ENCODE measurements at regions not wholly inside any gene's neighbourhood (a gene's known extent, or its start where the extent isn't known, plus 50 kb on each side); places are given as distances from the start of the nearest gene placed in this dataset.

GRCh38 chr11:121944556-121945230 lies 171.3 kb downstream of the BLID start:
- no peak overlapping the region for H3K9ac ChIP-seq (ENCODE audit: control insufficient read depth, extremely low read depth, insufficient read depth, low read length)
- no peaks in the 10 kb centered on the region for H3K4me1 ChIP-seq (ENCODE audit: control insufficient read depth, extremely low read depth, insufficient read depth, low read length)
- H3K4me2 ChIP-seq (ENCODE audit: control insufficient read depth, extremely low read depth, insufficient read depth, low read depth, low read length): no peak overlapping the region
- DNase-seq (ENCODE audit: low read depth, low spot score): no peak
- no peaks in the 10 kb centered on the region for H3K27me3 ChIP-seq (ENCODE audit: control insufficient read depth, extremely low read depth, insufficient read depth, low read length)
- H3K79me2 ChIP-seq (ENCODE audit: control insufficient read depth, insufficient read depth, low read length): no peaks in the 10 kb centered on the region
- no peak overlapping the region for H2AFZ ChIP-seq (ENCODE audit: control insufficient read depth, low read length)
- H3K9me3 ChIP-seq (ENCODE audit: control insufficient read depth, low read depth, low read length): no peaks in the 10 kb centered on the region
- no peak overlapping the region for H3K27ac ChIP-seq (ENCODE audit: control insufficient read depth, insufficient read depth, low read length)
- no peaks in the 10 kb centered on the region for H3K36me3 ChIP-seq (ENCODE audit: control insufficient read depth in 2 of 2, extremely low read depth in 1 of 2, insufficient read depth in 2 of 2, low read length in 2 of 2)
- H3K9me1 ChIP-seq (ENCODE audit: control insufficient read depth, extremely low read depth, insufficient read depth, low read length): no peaks in the 10 kb centered on the region
- H4K20me1 ChIP-seq (ENCODE audit: control insufficient read depth, extremely low read depth, insufficient read depth, low read length): no peaks in the 10 kb centered on the region
- dilution Hi-C loops (cut with MboI; ENCODE audit: extremely low pct_ligation_motif_present, low sequenced_read_pairs): no loop called here
- no peak for TF ChIP-seq CTCF (optimal IDR thresholded peaks at IDR 0.05 in 1 of 3, IDR thresholded peaks at IDR 0.05 in 1 of 3, conservative IDR thresholded peaks at IDR 0.05 in 1 of 3; ENCODE audit: extremely low read depth in 1 of 3, insufficient read depth in 2 of 3, low read length in 3 of 3)
- no peak for TF ChIP-seq EZH2 (IDR thresholded peaks at IDR 0.05; ENCODE audit: low read length)
- FAIRE-seq: no peak
- H3K4me3 ChIP-seq (ENCODE audit: control insufficient read depth in 2 of 3, extremely low read depth in 1 of 3, insufficient read depth in 2 of 3, low read depth in 1 of 3, low read length in 3 of 3): no peak overlapping the region

- no peaks in the 10 kb centered on the region for H3K27me3 ChIP-seq (ENCODE audit: control insufficient read depth, extremely low read depth, insufficient read depth, low read length)
- DNase-seq (ENCODE audit: low read depth, low spot score) (no peak), FAIRE-seq (no peak)
- no peaks in the 10 kb centered on the region for H3K9me1 ChIP-seq (ENCODE audit: control insufficient read depth, extremely low read depth, insufficient read depth, low read length)
- H3K27ac ChIP-seq (ENCODE audit: control insufficient read depth, insufficient read depth, low read length): peak overlapping the region; percentile 23
- no peaks in the 10 kb centered on the region for H3K9me3 ChIP-seq (ENCODE audit: control insufficient read depth, low read depth, low read length)
- TF ChIP-seq CTCF (optimal IDR thresholded peaks at IDR 0.05 in 1 of 3, IDR thresholded peaks at IDR 0.05 in 1 of 3, conservative IDR thresholded peaks at IDR 0.05 in 1 of 3; ENCODE audit: extremely low read depth in 1 of 3, insufficient read depth in 2 of 3, low read length in 3 of 3) (no peak), EZH2 (IDR thresholded peaks at IDR 0.05; ENCODE audit: low read length) (no peak)
- no peak overlapping the region for H3K4me2 ChIP-seq (ENCODE audit: control insufficient read depth, extremely low read depth, insufficient read depth, low read depth, low read length)
- no peaks in the 10 kb centered on the region for H3K79me2 ChIP-seq (ENCODE audit: control insufficient read depth, insufficient read depth, low read length)
- no peaks in the 10 kb centered on the region for H3K36me3 ChIP-seq (ENCODE audit: control insufficient read depth in 2 of 2, extremely low read depth in 1 of 2, insufficient read depth in 2 of 2, low read length in 2 of 2)
- H3K9ac ChIP-seq (ENCODE audit: control insufficient read depth, extremely low read depth, insufficient read depth, low read length): no peak overlapping the region
- no peaks in the 10 kb centered on the region for H4K20me1 ChIP-seq (ENCODE audit: control insufficient read depth, extremely low read depth, insufficient read depth, low read length)
- H2AFZ ChIP-seq (ENCODE audit: control insufficient read depth, low read length): peak overlapping the region; percentile 12
- no peak overlapping the region for H3K4me3 ChIP-seq (ENCODE audit: control insufficient read depth in 2 of 3, extremely low read depth in 1 of 3, insufficient read depth in 2 of 3, low read depth in 1 of 3, low read length in 3 of 3)
- dilution Hi-C loops (cut with MboI; ENCODE audit: extremely low pct_ligation_motif_present, low sequenced_read_pairs): no loop called here
- peaks cover 32% of the 10 kb centered on the region for H3K4me1 ChIP-seq (ENCODE audit: control insufficient read depth, extremely low read depth, insufficient read depth, low read length)
These were observed 177.9 kb downstream of the BLID start for GRCh38 chr11:121938076-121938475.

Data from keratinocyte (primary cell).